Esophagus mucosa (tissue), 1 donor: ENCODE measurements at regions not wholly inside any gene's neighbourhood (a gene's known extent, or its start where the extent isn't known, plus 50 kb on each side); places are given as distances from the start of the nearest gene placed in this dataset.
"Not testable (repeated sequence)": the region's sequence is repeated elsewhere in the genome, so short reads cannot be mapped to it uniquely, and the experiment has no call there.

Experiments used
- ATAC-seq: fragments of 200-7000 bp; cut with Tn5 transposase; one replicate; pipeline ENCODE4 v1.9.1; 2020
- donor health status: DM: yes; HTN: yes; CAD: no.

DNA sequence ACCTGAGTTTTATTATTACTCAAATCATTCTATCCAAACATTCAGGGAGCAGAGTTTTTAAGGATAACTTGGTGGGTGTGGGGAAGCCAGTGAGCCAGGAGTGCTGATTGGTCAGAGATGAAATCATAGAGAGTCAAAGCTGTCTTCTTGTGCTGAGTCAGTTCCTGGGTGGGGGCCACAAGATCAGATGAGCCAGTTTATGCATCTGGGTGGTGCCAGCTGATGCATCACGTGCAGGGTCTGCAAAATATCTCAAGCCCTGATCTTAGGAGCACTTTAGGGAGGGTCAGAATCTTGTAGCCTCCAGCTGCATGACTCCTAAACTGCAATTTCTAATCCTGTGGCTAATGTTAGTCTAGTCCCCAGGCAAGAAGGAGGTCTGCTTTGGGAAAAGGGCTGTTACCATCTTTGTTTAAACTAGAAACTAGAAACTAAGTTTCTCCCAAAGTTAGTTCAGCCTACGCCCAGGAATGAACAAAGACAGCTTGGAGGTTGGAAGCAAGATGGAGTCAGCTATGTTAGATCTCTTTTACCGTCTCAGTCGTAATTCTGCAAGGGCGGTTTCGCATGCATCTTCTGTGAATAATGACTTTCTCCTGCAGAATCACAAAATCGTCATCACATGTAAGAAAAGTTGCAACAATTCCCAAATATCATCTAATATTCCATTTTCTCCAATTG is 97.5 kb downstream of the ZNF664 start:
- ATAC-seq, result not testable (repeated sequence)

DNA sequence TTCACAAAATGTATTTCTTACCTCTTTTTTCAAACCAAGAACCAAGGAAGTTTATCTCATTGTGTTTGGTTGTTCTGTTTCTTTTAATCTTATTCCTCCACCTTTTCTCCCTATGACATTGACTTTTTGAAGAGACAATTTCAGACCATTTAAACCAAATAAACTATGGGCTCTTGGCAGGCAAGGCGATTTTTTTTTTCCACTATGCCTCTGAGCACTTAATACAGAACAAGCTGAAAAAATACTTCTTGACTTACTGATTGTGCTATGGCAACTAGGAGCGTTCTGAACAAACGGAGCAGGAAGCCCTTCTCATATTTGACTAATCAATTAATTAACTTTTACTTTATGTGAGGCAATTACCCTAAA is 98.0 kb downstream of the ZNF664 start:
- ATAC-seq, result no peak

DNA sequence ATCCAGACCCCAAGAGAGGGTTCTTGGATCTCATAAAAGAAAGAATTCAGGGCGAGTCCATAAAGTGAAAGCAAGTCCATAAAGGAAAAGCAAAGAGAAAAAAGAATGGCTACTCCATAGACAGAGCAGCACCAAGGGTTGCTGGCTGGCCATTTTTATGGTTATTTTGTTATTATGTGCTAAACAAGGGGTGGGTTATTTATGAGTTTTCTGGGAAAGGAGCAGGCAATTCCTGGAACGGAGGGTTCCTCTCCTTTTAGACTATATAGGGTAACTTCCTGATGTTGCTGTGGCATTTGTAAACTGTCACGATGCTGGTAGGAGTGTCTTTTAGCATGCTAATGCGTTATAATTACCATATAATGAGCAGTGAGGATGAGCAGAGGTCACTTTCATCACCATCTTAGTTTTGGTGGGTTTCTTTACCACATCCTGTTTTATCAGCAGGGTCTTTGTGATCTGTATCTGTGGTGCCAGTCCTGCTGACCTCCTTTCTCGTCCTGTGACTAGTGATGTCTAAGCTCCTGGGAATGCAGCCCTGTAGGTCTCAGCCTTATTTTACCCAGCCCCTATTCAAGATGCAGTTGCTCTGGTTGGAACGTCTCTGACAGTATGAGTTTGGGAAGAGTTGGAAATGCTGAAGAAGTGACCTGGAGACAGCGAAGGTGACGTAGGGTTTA is 100.5 kb downstream of the ZNF664 start:
- ATAC-seq, result no peak

DNA sequence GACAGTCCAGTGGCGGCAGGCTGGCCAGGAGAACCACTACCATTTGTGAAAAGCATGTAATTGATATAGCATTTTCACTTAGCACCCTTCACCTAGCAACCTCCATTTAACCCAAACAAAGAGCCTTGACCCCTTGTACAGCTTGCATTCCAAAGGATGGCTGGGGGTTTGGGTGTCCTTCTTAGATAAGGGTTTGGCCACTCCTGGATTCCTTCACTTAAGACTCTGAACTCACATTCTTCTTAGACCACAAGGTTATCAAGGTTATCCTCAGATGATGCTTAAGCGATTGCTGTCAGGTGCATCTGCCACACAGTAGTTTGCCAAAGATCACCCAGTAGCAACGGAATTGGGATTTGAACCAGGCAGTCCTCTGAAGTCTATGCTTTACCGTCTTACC is 102.8 kb downstream of the ZNF664 start:
- no peak for ATAC-seq

DNA sequence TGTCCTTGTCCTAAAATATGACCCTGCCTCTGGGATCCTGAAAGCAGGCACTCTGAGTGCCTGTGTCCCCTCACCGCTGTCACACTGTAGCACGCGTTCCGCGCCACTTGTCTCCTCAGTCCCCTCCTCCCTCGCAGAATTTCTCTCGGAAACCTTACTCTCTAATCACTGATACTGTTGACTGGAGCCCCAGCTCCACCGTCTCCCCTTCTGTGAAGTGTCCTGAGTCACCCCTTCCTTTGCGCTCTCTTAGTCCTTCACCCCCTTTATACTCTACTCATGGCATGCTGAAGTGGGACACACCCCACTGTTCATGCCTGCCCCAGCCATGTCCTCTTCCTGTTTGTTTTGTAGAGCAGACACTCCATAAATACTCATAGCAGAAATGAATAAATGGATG is 104.7 kb downstream of the ZNF664 start:
- no peak for ATAC-seq

DNA sequence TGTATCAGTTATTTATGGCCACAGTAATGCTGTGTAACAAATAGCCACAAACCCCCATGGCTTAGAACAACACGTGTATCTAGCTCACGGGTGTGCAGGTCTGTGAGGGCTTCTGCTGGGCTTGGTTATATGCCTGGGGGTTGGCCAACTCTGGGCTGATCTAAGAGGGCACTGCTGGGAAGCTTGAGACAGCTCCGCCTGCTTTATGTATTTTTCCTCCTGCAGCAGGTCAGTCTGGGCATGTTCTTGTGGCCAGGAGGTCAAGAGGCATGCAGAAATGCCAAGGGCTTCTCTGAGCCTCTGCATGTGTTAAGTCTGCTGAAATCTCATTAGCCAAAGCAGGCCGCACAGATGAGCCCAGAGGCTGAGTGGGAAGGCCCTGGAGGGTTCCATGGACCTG is 105.8 kb downstream of the ZNF664 start:
- no peak for ATAC-seq

DNA sequence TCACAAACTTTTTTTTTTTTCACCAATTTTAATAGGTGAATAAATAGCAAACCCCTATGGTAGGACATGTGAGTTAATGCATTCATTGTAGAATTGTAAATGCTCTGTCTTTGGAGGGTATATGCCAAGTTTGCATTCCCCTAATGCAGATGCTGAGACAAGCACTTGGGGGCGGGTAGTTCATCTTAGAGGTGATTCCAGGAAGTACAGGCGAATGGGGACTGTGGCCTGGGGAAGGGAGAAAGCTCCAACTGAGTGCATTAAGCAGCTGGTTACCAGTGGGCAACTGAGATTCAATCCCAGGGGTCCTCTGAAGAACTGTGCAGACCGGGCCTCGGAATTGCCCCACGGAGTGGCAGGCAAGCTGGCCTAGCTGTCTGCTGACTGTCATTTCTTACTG is 107.6 kb downstream of the ZNF664 start:
- no peak for ATAC-seq

DNA sequence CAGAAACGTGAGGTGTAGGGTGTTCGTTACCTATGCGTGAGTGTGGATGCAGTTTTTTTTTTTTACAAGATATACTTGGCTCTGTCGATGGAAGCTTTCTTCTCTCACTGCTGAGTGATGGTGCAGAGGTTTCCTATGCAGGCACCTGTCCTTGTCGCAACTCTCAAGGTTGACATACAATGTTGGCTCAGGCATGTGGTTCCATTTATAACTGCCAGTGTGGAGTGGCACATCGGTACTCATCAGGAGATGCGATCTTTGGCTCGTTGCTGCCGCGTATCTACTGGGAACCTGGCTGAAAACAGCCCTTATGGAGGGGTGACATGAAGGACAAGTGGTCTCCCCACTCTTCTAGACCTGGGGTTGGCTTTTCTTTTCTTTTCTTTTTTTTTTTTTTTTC is 109.0 kb downstream of the ZNF664 start:
- no peak for ATAC-seq

DNA sequence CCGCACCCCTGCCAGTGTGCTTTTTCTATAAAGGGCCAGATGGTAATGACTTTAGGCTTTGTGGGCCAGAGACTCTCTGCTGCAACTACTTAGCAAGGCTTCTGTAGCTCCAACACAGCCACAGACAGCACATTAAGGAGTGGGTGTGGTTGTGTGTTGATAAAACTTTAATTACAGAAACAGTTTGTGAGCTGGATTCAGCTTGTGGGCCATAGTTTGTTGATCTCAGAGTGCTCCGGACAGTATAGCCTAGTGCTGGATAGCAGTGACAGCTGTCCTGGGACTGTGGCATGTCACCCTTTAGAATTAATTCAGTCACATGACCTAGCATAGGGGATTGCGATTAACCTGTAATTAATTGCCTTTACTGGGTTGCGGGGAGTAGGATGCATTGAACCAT is 109.7 kb downstream of the ZNF664 start:
- ATAC-seq, result no peak

DNA sequence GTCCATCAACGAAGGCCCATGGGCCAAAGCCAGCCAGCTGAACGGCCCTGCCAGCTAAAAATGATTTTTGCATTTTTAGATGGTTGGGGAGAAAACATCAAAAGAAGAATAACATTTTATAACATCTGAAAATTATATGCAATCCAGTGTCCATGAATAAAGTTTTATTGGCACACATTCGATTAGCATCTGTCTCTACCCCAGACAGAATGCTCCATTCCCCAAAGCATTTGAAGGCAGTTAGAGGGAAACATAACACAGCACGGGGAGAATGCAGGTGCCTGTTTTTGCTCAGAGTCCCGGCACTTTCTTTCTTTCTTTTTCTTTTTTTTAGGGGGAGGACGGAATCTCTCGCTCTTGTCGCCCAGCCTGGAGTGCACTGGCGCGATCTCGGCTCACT is 110.7 kb downstream of the ZNF664 start:
- no peak for ATAC-seq

DNA sequence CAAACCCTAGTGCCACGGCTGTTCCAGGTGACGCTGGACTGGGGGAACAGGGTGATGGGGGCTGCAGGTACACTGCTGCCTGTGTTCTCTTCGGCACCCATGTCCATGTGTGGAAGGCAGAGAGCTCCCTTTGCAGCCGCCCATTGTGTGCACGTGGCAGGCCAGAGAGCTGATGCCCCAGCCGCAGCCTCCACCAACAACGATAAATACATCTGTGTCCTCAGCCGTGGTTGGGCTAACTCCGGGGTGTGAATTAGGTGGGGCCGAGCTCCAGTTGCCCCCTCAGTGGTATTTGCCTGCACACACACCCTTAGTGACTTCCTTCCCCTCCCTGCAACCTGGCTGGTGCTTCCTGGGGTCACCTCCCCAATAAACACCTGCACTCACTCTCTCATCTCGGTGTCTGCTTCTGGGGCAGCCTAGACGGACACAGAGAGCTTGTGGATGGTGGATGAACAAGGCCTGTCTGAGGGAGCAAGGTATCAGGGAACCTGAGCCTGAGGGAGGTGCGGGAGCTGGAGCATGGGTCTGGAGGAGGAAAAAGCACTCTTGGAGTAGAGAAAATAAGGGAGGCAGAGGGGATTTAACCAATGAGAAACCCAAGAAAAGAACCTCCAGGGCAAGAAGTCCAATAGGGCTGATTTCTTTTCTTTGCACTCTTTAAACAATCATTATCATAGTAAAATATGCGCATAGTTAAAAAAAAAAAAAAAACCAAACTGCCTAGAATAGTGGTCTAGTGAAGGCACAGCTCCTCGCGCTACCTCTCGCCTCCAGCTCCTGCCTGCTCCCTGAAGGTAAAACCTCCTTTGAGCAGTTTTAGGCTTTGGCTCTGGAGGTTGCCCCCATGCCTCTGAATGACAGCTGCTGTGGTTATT is 112.6 kb downstream of the ZNF664 start:
- ATAC-seq, result no peak

DNA sequence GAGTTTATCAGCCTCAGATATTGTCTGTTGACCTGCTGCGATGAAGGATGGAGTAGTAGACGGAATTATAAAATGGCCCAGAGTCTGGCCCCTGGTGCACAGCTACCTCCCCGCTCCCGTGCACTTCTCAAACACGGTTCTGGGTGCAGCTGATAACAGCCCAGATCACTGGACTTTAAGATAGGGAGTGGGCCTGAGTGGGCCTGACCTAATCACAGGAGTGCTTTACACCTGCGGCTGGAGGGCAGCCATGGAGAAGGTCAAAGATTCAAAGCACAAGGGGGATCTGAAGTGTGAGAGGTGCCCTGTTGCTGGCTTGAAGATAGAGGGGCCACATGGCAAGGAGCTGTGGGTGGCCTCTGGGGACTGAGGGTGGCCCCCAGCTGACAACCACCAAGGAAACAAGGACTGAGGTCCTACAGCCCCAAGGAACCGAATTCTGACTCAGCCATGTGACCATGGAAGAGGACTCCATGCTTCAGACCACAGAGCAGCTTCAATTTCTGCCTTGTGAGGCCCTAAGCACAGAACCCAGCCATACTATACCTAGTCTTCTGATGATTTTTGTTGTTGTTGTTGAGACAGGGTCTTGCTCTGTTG is 113.4 kb downstream of the ZNF664 start:
- no peak for ATAC-seq

DNA sequence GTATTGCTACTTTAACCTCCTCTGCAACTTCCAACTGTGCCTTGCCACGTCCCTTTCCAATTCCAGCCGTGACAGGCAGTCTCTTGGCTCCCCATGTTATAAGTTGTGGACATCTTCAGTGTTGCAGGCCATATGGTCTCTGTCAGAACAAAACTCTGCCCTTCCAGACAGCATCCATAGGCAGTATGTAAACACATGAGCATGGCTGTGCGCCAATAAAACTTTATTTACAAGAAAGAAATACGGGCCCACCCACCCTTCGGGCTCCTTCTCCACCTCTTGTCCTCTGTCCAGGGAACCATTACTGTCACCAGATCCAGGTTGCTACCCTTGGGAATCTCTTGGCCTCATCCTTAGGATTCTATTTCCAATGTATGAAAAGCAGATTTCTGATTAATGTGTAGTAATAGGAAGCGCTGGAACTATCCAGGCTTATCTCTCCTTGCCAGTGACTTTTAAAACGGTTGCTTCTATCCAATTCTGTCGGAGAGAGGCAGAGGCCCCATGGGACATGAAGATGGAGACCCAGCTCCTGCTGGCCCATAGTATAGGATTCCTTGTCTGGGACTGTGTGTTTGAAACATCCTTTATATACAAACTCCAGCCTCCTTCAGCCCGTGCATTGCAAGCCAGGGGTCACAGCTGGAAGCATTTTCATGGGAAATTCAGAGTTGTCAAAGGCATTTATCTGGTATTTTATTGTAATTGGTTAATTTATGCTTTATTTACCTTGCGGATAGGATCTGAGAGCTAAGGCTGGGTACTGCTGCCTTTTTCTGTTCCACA is 114.4 kb downstream of the ZNF664 start:
- no peak for ATAC-seq

DNA sequence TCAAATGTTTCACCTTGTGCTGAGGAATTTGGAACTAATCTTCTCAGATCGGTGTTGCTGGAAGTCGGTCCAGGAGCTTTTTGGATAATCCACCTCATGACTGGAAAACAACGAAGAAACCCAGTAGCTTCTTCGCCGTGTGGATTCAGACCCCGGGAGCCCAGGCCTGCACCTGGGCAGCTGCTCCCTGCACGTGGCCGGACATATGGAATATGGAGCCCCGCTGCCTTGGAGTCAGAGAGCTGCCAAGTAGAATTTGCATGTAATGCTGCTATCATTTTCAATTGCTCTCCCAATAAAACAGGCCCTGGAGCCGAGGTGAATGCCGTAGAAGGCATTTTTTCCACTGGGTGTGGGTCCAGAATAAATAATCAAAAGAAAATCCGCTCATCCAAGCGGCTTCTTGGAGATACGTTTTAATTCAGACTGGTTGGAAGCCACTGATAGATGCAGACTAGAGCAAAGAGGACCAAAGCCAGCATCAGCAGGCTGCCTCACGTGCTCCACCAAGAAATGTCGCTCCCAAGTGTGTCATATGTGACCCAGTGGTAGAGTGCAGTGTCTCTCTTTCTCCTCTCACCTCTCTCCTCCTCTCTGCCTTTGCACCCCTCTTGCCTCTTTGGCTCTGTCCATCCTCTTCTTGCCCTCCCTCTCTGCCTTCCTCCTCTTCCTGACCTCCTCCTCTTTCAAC is 115.3 kb downstream of the ZNF664 start:
- no peak for ATAC-seq

DNA sequence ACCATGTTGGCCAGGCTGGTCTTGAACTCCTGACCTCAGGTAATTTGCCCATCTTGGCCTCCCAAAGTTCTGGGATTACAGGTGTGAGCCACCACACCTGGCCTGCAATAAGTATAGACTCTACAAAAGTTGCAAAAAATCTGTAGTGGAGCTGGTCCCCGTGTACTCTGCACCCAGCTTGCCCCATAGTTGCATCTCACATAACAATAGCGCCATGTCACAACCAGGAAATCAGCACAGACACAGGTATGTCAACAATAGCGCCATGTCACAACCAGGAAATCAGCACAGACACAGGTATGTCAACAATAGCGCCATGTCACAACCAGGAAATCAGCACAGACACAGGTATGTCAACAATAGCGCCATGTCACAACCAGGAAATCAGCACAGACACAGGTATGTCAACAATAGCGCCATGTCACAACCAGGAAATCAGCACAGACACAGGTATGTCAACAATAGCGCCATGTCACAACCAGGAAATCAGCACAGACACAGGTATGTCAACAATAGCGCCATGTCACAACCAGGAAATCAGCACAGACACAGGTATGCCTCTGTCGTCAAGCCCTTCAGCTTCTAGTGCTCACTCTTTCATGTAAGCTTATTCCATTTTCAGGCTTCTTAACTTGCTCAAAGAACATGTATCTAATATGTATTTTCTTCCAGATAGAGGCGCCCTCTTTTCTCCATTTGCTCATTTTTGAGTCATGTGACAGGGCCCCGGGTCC is 116.3 kb downstream of the ZNF664 start:
- not testable (repeated sequence) for ATAC-seq

DNA sequence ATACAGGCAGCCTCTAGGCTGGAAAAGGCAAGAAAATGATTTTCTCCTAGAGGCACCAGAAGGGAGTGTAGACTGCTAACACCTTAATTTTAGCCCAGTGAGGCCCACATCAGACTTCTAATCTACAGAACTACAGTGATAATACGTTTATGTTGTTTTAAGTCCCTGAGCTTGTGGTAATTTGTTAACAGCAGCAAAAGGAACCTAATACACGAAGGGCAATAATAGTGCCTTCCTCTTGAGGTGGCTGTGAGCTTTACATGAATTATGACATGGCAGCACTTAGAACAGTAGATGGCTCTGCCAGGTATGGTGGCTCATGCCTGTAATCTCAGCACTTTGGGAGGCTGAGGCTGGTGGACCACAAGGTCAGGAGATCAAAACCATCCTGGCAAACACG is 118.8 kb downstream of the ZNF664 start:
- ATAC-seq, result no peak

DNA sequence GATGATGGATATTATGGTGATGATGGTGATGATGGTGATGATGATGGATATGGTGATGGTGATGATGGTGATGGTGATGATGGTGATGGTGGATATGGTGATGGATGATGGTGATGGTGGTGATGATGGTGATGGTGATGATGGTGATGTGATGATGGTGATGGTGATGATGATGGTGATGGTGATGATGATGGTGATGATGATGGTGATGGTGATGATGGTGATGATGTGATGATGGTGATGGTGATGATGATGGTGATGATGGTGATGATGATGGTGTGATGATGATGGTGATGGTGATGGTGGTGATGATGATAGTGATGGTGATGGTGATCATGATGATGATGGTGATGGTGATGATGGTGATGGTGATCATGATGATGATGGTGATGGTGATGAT is 119.5 kb downstream of the ZNF664 start:
- ATAC-seq, result not testable (repeated sequence)

DNA sequence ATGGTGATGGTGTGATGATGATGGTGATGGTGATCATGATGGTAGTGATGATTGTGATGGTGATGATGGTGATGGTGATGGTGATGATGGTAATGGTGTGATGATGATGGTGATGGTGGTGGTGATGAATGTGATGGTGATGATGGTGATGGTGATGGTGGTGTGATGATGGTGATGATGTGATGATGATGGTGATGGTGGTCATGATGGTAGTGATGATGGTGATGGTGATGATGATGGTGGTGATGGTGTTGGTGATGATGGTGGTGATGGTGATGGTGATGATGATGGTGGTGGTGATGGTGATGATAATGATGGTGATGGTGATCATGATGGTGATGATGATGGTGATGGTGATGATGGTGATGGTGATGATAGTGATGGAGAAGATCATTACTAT is 120.3 kb downstream of the ZNF664 start:
- ATAC-seq, result no peak

DNA sequence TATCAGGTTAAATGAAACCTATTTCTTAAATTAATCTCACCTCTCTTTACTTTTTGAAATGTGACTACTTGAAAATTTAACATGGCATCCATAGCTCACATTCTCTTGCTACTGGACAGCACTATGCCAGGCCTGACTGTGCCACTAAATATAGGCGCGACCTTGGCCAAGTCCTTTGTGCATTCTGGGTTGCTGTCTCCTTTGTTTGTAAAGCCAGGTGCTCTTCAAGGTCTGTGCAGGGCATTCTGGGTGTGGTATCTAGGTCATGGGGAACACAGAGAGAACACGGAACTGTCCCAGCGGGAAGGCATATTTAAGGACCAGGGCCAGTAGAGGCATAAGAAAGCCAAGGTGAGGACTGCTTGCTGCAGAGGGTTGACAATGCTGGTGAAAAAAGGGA is 121.2 kb downstream of the ZNF664 start:
- no peak for ATAC-seq

DNA sequence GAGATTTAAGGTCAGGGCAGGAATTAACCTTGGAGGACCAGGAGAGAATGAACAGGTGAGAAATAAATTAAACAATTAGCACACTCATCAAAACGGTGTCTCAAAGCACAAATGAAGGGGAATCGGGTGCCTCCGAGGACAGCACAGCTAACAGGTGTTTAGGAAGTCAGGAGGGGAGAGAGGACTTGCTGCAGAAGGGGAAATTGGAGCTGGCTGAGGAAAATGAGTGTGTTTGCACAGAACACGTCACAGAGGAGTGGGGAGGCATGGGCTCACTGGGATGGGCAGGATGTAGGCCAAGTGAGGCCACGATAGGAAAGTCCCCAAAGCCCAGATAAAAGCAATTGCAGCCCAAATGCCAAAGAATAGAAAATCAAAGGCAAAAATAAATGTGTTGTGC is 121.7 kb downstream of the ZNF664 start:
- ATAC-seq, result no peak

DNA sequence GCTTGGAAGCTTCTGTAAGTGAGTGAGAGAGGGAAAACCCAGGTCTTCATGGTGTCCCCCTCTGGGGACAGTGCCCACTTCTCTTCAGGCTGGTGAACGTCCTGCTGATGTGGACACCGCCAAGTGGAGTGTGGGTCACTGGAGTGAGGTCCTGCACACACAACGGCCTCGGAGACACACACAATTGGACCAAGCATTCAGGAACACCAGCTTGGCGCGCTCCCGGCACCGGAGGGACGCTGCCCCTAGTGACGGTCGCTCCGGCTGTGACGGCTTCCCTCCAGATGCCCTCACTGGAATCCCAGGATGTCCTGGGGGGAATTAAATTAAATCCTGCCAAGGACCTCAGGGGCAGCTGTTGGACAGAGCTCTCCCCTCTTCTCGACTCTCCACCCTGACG is 123.1 kb downstream of the ZNF664 start:
- no peak for ATAC-seq
